NB4 (cell line): ENCODE measurements at regions not wholly inside any gene's neighbourhood (a gene's known extent, or its start where the extent isn't known, plus 50 kb on each side); places are given as distances from the start of the nearest gene placed in this dataset.

Source experiments
- POLR2A ChIP-seq: IDR thresholded peaks from 2 replicates; pipeline ENCODE4 v1.6.1; 2011; ENCODE audit warnings: mild to moderate bottlenecking; ENCODE audit not compliant: insufficient read length; ENCODE audit errors: extremely low read depth
- TF ChIP-seq, protein P1 (sequence below): IDR thresholded peaks from one replicate; pipeline ENCODE4 v1.5.1; 2012; ENCODE audit warnings: low read depth, low read length
- TF ChIP-seq, protein P2 (sequence below): IDR thresholded peaks from 2 replicates; pipeline ENCODE4 v1.6.1; 2011; ENCODE audit warnings: low read depth, low read length

DNA sequence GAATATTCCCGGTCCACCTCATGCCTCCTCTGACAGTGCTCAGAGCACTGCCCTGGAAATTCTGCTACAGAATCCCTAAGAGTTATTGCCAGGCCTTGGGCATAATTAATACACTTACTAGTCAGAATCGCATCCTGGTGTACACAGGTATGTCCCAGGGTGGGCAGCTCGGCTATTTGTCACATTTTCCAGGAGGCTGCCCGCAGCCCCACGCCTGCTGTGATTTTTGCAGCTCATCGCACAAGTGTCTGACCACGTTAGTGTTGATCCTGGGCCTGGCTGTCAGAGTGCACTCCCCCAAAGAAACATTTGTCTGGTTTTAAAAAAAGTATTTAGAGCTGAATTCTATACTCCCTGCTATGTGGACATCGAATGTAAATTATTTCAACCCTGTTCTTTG, 105.4 kb downstream of the CD83 start:
- TF ChIP-seq, protein P1, sequence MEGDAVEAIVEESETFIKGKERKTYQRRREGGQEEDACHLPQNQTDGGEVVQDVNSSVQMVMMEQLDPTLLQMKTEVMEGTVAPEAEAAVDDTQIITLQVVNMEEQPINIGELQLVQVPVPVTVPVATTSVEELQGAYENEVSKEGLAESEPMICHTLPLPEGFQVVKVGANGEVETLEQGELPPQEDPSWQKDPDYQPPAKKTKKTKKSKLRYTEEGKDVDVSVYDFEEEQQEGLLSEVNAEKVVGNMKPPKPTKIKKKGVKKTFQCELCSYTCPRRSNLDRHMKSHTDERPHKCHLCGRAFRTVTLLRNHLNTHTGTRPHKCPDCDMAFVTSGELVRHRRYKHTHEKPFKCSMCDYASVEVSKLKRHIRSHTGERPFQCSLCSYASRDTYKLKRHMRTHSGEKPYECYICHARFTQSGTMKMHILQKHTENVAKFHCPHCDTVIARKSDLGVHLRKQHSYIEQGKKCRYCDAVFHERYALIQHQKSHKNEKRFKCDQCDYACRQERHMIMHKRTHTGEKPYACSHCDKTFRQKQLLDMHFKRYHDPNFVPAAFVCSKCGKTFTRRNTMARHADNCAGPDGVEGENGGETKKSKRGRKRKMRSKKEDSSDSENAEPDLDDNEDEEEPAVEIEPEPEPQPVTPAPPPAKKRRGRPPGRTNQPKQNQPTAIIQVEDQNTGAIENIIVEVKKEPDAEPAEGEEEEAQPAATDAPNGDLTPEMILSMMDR: no peak
- no peak for TF ChIP-seq POLR2A
- TF ChIP-seq, protein P2, sequence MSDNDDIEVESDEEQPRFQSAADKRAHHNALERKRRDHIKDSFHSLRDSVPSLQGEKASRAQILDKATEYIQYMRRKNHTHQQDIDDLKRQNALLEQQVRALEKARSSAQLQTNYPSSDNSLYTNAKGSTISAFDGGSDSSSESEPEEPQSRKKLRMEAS: no peak
